ENCODE measurements at regions not wholly inside any gene's neighbourhood (a gene's known extent, or its start where the extent isn't known, plus 50 kb on each side); places are given as distances from the start of the nearest gene placed in this dataset.

- ATAC-seq = no peak
- TF ChIP-seq ZNF70 (CRISPR knock-in tag; IDR thresholded peaks at IDR 0.05) (no peak), ISL1 (CRISPR knock-in tag; IDR thresholded peaks at IDR 0.05) (no peak), TOX (CRISPR knock-in tag; IDR thresholded peaks at IDR 0.05; ENCODE audit: borderline replicate concordance) (no peak), SNAI2 (CRISPR knock-in tag; IDR thresholded peaks at IDR 0.05) (no peak), ZNF565 (CRISPR knock-in tag; conservative IDR thresholded peaks at IDR 0.05; ENCODE audit: low read depth) (no peak), ESRRG (CRISPR knock-in tag; IDR thresholded peaks at IDR 0.05) (no peak), TSHZ2 (CRISPR knock-in tag; IDR thresholded peaks at IDR 0.05) (no peak)
These were observed 343.2 kb upstream of the TRAM1L1 start for GRCh38 chr4:117428536-117428935.

- no peak for ATAC-seq
- TF ChIP-seq ZNF8 (CRISPR knock-in tag; IDR thresholded peaks at IDR 0.05) (no peak), ZNF70 (CRISPR knock-in tag; IDR thresholded peaks at IDR 0.05) (no peak), TCF4 (CRISPR knock-in tag; IDR thresholded peaks at IDR 0.05; ENCODE audit: borderline replicate concordance) (no peak), TOX (CRISPR knock-in tag; IDR thresholded peaks at IDR 0.05; ENCODE audit: borderline replicate concordance) (no peak), CREB5 (CRISPR knock-in tag; IDR thresholded peaks at IDR 0.05; ENCODE audit: low read depth) (no peak), ESRRG (CRISPR knock-in tag; IDR thresholded peaks at IDR 0.05) (no peak), ZFP30 (CRISPR knock-in tag; IDR thresholded peaks at IDR 0.05) (no peak), GLIS3 (CRISPR knock-in tag; IDR thresholded peaks at IDR 0.05) (no peak), ZFP3 (CRISPR knock-in tag; IDR thresholded peaks at IDR 0.05) (no peak), OSR1 (CRISPR knock-in tag; IDR thresholded peaks at IDR 0.05) (no peak), SNAI2 (CRISPR knock-in tag; IDR thresholded peaks at IDR 0.05) (no peak), ZC3H10 (CRISPR knock-in tag; IDR thresholded peaks at IDR 0.05) (no peak), PATZ1 (CRISPR knock-in tag; IDR thresholded peaks at IDR 0.05; ENCODE audit: borderline replicate concordance) (no peak), CSRNP3 (CRISPR knock-in tag; IDR thresholded peaks at IDR 0.05) (no peak), PPARA (CRISPR knock-in tag; IDR thresholded peaks at IDR 0.05; ENCODE audit: borderline replicate concordance) (no peak), POU6F1 (CRISPR knock-in tag; IDR thresholded peaks at IDR 0.05; ENCODE audit: borderline replicate concordance, low read depth) (no peak)
These were observed 343.7 kb upstream of the TRAM1L1 start for GRCh38 chr4:117429061-117429460.

- TF ChIP-seq ZNF70 (CRISPR knock-in tag; IDR thresholded peaks at IDR 0.05) (no peak), PATZ1 (CRISPR knock-in tag; IDR thresholded peaks at IDR 0.05; ENCODE audit: borderline replicate concordance) (no peak), ISL1 (CRISPR knock-in tag; IDR thresholded peaks at IDR 0.05) (no peak), ZNF565 (CRISPR knock-in tag; conservative IDR thresholded peaks at IDR 0.05; ENCODE audit: low read depth) (no peak), CREB5 (CRISPR knock-in tag; IDR thresholded peaks at IDR 0.05; ENCODE audit: low read depth) (no peak), OSR1 (CRISPR knock-in tag; IDR thresholded peaks at IDR 0.05) (no peak), ARNTL (CRISPR knock-in tag; IDR thresholded peaks at IDR 0.05; ENCODE audit: borderline replicate concordance, low read depth) (no peak), GLIS3 (CRISPR knock-in tag; IDR thresholded peaks at IDR 0.05) (no peak), CSRNP3 (CRISPR knock-in tag; IDR thresholded peaks at IDR 0.05) (no peak), PPARA (CRISPR knock-in tag; IDR thresholded peaks at IDR 0.05; ENCODE audit: borderline replicate concordance) (no peak)
These were observed 344.1 kb upstream of the TRAM1L1 start for GRCh38 chr4:117429506-117429905.

More at GRCh38 chr4:117429506-117429905, 344.1 kb upstream of the TRAM1L1 start:
- no peak for ATAC-seq
